Panc1 (cell line): ENCODE measurements at regions not wholly inside any gene's neighbourhood (a gene's known extent, or its start where the extent isn't known, plus 50 kb on each side); places are given as distances from the start of the nearest gene placed in this dataset.
"Not testable (repeated sequence)": the region's sequence is repeated elsewhere in the genome, so short reads cannot be mapped to it uniquely, and the experiment has no call there.

ENCODE experiments used
- CTCF ChIP-seq: fragments of 450-650 bp; IDR thresholded peaks from 2 replicates; pipeline ENCODE4 v1.5.1; 2017; ENCODE audit warnings: mild to moderate bottlenecking
- POLR2AphosphoS5 ChIP-seq: IDR thresholded peaks from 2 replicates; pipeline ENCODE4 v1.6.1; 2012; ENCODE audit warnings: mild to moderate bottlenecking, low read depth, low read length, moderate library complexity
- REST ChIP-seq, 2 experiments: IDR thresholded peaks; 2 replicates each; pipeline ENCODE4 v1.6.1; 2011 to 2012; ENCODE audit warnings: low read depth in 2 of 2, control low read depth in 1 of 2, low read length in 1 of 2, mild to moderate bottlenecking in 1 of 2, moderate library complexity in 1 of 2; ENCODE audit not compliant: insufficient read depth in 1 of 2
- SIN3A ChIP-seq: IDR thresholded peaks from 2 replicates; pipeline ENCODE4 v1.6.1; 2012; ENCODE audit warnings: low read depth, mild to moderate bottlenecking, low read length, moderate library complexity, borderline replicate concordance; ENCODE audit not compliant: insufficient read depth

- not testable (repeated sequence) for TF ChIP-seq POLR2AphosphoS5; CTCF; SIN3A; REST (IDR thresholded peaks at IDR 0.05; ENCODE audit: insufficient read depth in 1 of 2, low read depth in 2 of 2, low read length in 1 of 2)
These were observed 174.8 kb upstream of the KRR1 start for GRCh38 chr12:75686233-75686632.
